IMR-90 (cell line): ENCODE measurements at regions not wholly inside any gene's neighbourhood (a gene's known extent, or its start where the extent isn't known, plus 50 kb on each side); places are given as distances from the start of the nearest gene placed in this dataset.

Experiments used
- ATAC-seq: fragments of 200-7000 bp; cut with Tn5 transposase; 2 replicates; pipeline ENCODE4 v1.9.1; 2020; ENCODE audit warnings: low read depth, mild to moderate bottlenecking, moderate library complexity
- BruUV-seq: library from RNA; stranded (reverse); fragments of 400-500 nt; replicated peaks from 2 replicates; lab custom pipeline; 2021; lab: Mats Ljungman, UMichigan
- CTCF ChIA-PET: fragments of 300-600 bp; formaldehyde crosslinking; extraction: SDS; loops from one replicate; lab custom pipeline; 2021; ENCODE audit warnings: antibody characterized with exemption; lab: Yijun Ruan, JAX
- POLR2A ChIA-PET: fragments of 300-600 bp; sonication (Branson Sonifier 250); formaldehyde crosslinking; loops from one replicate; lab custom pipeline; 2022; ENCODE audit warnings: antibody characterized with exemption; ENCODE audit not compliant: unreplicated experiment; lab: Charles Lee
- DNase-seq: peaks from one replicate; pipeline ENCODE4 v3.0.0; 2013
- H2AFZ ChIP-seq: replicated peaks from 2 replicates; pipeline ENCODE3; 2013; ENCODE audit warnings: low read length, mild to moderate bottlenecking; ENCODE audit not compliant: poor library complexity
- H2AK5ac ChIP-seq: 2 replicates; pipeline ENCODE4 v1.6.1; 2013; ENCODE audit warnings: low read depth, low read length, inconsistent platforms
- H2AK9ac ChIP-seq: replicated peaks from 2 replicates; pipeline ENCODE3; 2013; ENCODE audit warnings: mild to moderate bottlenecking, low read depth, low read length, moderate library complexity; ENCODE audit not compliant: poor library complexity
- H2BK120ac ChIP-seq: 2 replicates; pipeline ENCODE4 v1.6.1; 2013; ENCODE audit warnings: low read depth, low read length, inconsistent platforms
- H2BK15ac ChIP-seq: 3 replicates; pipeline ENCODE4 v1.6.1; 2013; ENCODE audit warnings: low read depth, low read length, inconsistent platforms
- H2BK20ac ChIP-seq: 2 replicates; pipeline ENCODE4 v1.6.1; 2013; ENCODE audit warnings: low read depth, mild to moderate bottlenecking, inconsistent platforms, low read length, moderate library complexity
- H2BK5ac ChIP-seq: 2 replicates; pipeline ENCODE4 v1.6.1; 2013; ENCODE audit warnings: mild to moderate bottlenecking, low read depth, low read length, inconsistent platforms; ENCODE audit not compliant: poor library complexity, severe bottlenecking
- H3K14ac ChIP-seq: replicated peaks from 2 replicates; pipeline ENCODE4 v1.6.1; 2013; ENCODE audit warnings: low read depth, low read length, inconsistent platforms
- H3K18ac ChIP-seq: 2 replicates; pipeline ENCODE4 v1.6.1; 2013; ENCODE audit warnings: low read depth, low read length, control low read depth
- H3K23ac ChIP-seq: 2 replicates; pipeline ENCODE4 v1.6.1; 2013; ENCODE audit warnings: low read depth, low read length, inconsistent platforms
- H3K27ac ChIP-seq: 2 replicates; pipeline ENCODE4 v1.5.1; 2013; ENCODE audit warnings: mild to moderate bottlenecking, control low read depth, low read length; ENCODE audit not compliant: insufficient read depth
- H3K27me3 ChIP-seq: 2 replicates; pipeline ENCODE4 v1.6.1; 2013; ENCODE audit warnings: low read length; ENCODE audit not compliant: control insufficient read depth, insufficient read depth
- H3K36me3 ChIP-seq: 2 replicates; pipeline ENCODE4 v1.6.1; 2013; ENCODE audit warnings: low read length, mixed read lengths; ENCODE audit not compliant: control insufficient read depth, insufficient read depth
- H3K4ac ChIP-seq: 2 replicates; pipeline ENCODE4 v1.6.1; 2013; ENCODE audit warnings: low read depth, low read length, inconsistent platforms
- H3K4me1 ChIP-seq: 2 replicates; pipeline ENCODE4 v1.6.1; 2013; ENCODE audit warnings: low read length, mixed read lengths; ENCODE audit not compliant: control insufficient read depth, insufficient read depth
- H3K4me2 ChIP-seq: 2 replicates; pipeline ENCODE4 v1.6.1; 2013; ENCODE audit warnings: low read depth, mild to moderate bottlenecking, control low read depth, low read length, moderate library complexity
- H3K4me3 ChIP-seq: 2 replicates; pipeline ENCODE4 v1.5.1; 2013; ENCODE audit warnings: low read depth, mild to moderate bottlenecking, control low read depth, low read length, moderate library complexity; ENCODE audit not compliant: insufficient read depth
- H3K56ac ChIP-seq: 2 replicates; pipeline ENCODE4 v1.6.1; 2013; ENCODE audit warnings: low read length, inconsistent platforms; ENCODE audit not compliant: insufficient read depth; ENCODE audit errors: extremely low read depth
- H3K79me1 ChIP-seq, 2 experiments: 2 replicates each; pipeline ENCODE4 v1.6.1; 2013; ENCODE audit warnings: low read length in 2 of 2, inconsistent platforms in 1 of 2, low read depth in 1 of 2
- H3K9ac ChIP-seq: 2 replicates; pipeline ENCODE4 v1.6.1; 2013; ENCODE audit warnings: low read depth, low read length, control low read depth
- H3K9me1 ChIP-seq: 2 replicates; pipeline ENCODE4 v1.6.1; 2013; ENCODE audit warnings: low read length, inconsistent platforms; ENCODE audit not compliant: insufficient read depth
- H3K9me3 ChIP-seq: 2 replicates; pipeline ENCODE4 v1.6.1; 2013; ENCODE audit warnings: low read length; ENCODE audit not compliant: control insufficient read depth, insufficient read depth
- H4K20me1 ChIP-seq: 2 replicates; pipeline ENCODE4 v1.6.1; 2013; ENCODE audit warnings: low read length, inconsistent platforms; ENCODE audit not compliant: insufficient read depth
- H4K5ac ChIP-seq: 2 replicates; pipeline ENCODE4 v1.6.1; 2013; ENCODE audit warnings: mild to moderate bottlenecking, low read depth, low read length, control low read depth
- H4K8ac ChIP-seq, 2 experiments: 2 replicates each; pipeline ENCODE4 v1.6.1; 2013; ENCODE audit warnings: low read depth in 2 of 2, low read length in 2 of 2, control low read depth in 1 of 2, inconsistent platforms in 1 of 2
- H4K91ac ChIP-seq: 2 replicates; pipeline ENCODE4 v1.6.1; 2013; ENCODE audit warnings: low read depth, low read length, inconsistent platforms; ENCODE audit not compliant: insufficient read depth
- BHLHE40 ChIP-seq: fragments of 150-350 bp; IDR thresholded peaks from 2 replicates; pipeline ENCODE4 v1.6.1; 2016; ENCODE audit warnings: mild to moderate bottlenecking, low read depth, low read length
- CHD1 ChIP-seq: IDR thresholded peaks from 2 replicates; pipeline ENCODE4 v1.6.1; 2012; ENCODE audit warnings: low read depth, low read length, improper control_type of control experiment
- MXI1 ChIP-seq: IDR thresholded peaks from 2 replicates; pipeline ENCODE4 v1.6.1; 2012; ENCODE audit warnings: low read depth, mild to moderate bottlenecking, low read length, moderate library complexity, borderline replicate concordance
- POLR2A ChIP-seq: IDR thresholded peaks from 2 replicates; pipeline ENCODE4 v1.6.1; 2012; ENCODE audit warnings: mild to moderate bottlenecking, low read depth, low read length
- RAD21 ChIP-seq: IDR thresholded peaks from 2 replicates; pipeline ENCODE4 v1.6.1; 2012; ENCODE audit warnings: low read length, improper control_type of control experiment
- RFX5 ChIP-seq: IDR thresholded peaks from 2 replicates; pipeline ENCODE4 v1.8.0; 2012; ENCODE audit warnings: low read depth, mild to moderate bottlenecking, low read length, moderate library complexity
- SMC3 ChIP-seq: fragments of 150-350 bp; IDR thresholded peaks from 2 replicates; pipeline ENCODE4 v1.6.1; 2016; ENCODE audit warnings: low read depth, mild to moderate bottlenecking, antibody characterized with exemption, low read length, moderate library complexity
- WGBS, 2 experiments: methylation state at CpG; one replicate each; pipeline versions ENCODE4 v1.1.5 to v1.1.7; 2013; ENCODE audit warnings: missing lambda C conversion rate in 2 of 2; ENCODE audit not compliant: insufficient read length in 1 of 2; ENCODE audit errors: extremely low coverage in 2 of 2; 5-methylcytosine and 5-hydroxymethylcytosine counted together
- dilution Hi-C: fragments of 300-500 bp; cut with HindIII; formaldehyde crosslinking; loops from one replicate; pipeline ENCODE4 v1.14.3; 2018; ENCODE audit warnings: low sequenced_read_pairs; ENCODE audit not compliant: unreplicated experiment
- in situ Hi-C: fragments of 300-500 bp; cut with MboI; formaldehyde crosslinking; loops from 3 replicates; pipeline ENCODE4 v1.14.3; 2019; ENCODE audit warnings: low sequenced_read_pairs, inconsistent platforms, mixed read lengths
- intact Hi-C: fragments of 100-400 bp; cut with micrococcal nuclease; formaldehyde crosslinking; loops from 2 replicates; pipeline ENCODE4 v1.10.0; 2022
- TF ChIP-seq, protein P1 (sequence below): fragments of 150-350 bp; IDR thresholded peaks from 2 replicates; pipeline ENCODE4 v1.6.1; 2017; ENCODE audit warnings: mild to moderate bottlenecking, antibody characterized with exemption, low read length, low read depth
- TF ChIP-seq, protein P2 (sequence below): fragments of 150-350 bp; IDR thresholded peaks from 2 replicates; pipeline ENCODE4 v1.6.1; 2016; ENCODE audit warnings: low read depth, mild to moderate bottlenecking, low read length, moderate library complexity, borderline replicate concordance

DNA sequence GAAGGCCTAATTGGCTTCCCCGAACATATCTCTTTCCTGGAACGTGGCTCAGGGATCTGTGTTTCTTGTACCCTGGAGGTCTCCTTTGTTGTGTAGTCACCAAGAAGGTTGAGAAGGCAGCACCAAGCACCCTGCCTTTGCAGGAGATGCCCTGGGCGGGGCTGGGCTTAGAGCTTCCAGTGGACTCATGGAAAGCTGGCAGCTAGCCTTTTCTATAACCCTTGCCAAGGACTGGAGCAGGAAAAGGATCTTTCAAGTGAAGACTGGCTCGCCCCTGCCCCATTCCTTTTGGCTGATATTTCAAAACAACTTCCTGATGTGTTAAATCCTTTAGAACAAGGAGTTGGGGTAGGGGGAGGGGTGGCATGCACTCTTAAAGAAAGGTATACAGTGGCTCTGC lies 58.9 kb upstream of the EPHA6 start:
- H3K27ac ChIP-seq = no peak overlapping the region
- no peak overlapping the region for H2BK15ac ChIP-seq
- no peak overlapping the region for H3K4me2 ChIP-seq
- no peak overlapping the region for H2AK9ac ChIP-seq
- H3K4ac ChIP-seq = no peak overlapping the region
- no peak overlapping the region for H4K91ac ChIP-seq
- H3K79me1 ChIP-seq = no peaks in the 10 kb centered on the region
- H3K4me1 ChIP-seq = no peaks in the 10 kb centered on the region
- no peak overlapping the region for H2BK120ac ChIP-seq
- ChIA-PET POLR2A (no interaction called here), CTCF (no interaction called here)
- DNase-seq (no peak), ATAC-seq (no peak)
- no peak overlapping the region for H3K4me3 ChIP-seq
- no peak overlapping the region for H2BK5ac ChIP-seq
- no peak overlapping the region for H4K5ac ChIP-seq
- in situ Hi-C loops (no loop called here), intact Hi-C loops (no loop called here), dilution Hi-C loops (no loop called here)
- H3K14ac ChIP-seq = no peak overlapping the region
- no TSS peak for BruUV-seq
- H3K9me1 ChIP-seq = no peaks in the 10 kb centered on the region
- H2BK20ac ChIP-seq = no peak overlapping the region
- H4K20me1 ChIP-seq = no peaks in the 10 kb centered on the region
- H3K18ac ChIP-seq = no peak overlapping the region
- peaks cover 16% of the 10 kb centered on the region for H3K9me3 ChIP-seq
- TF ChIP-seq, protein P1, sequence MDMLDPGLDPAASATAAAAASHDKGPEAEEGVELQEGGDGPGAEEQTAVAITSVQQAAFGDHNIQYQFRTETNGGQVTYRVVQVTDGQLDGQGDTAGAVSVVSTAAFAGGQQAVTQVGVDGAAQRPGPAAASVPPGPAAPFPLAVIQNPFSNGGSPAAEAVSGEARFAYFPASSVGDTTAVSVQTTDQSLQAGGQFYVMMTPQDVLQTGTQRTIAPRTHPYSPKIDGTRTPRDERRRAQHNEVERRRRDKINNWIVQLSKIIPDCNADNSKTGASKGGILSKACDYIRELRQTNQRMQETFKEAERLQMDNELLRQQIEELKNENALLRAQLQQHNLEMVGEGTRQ = no peak
- no peak for TF ChIP-seq BHLHE40
- TF ChIP-seq, protein P2, sequence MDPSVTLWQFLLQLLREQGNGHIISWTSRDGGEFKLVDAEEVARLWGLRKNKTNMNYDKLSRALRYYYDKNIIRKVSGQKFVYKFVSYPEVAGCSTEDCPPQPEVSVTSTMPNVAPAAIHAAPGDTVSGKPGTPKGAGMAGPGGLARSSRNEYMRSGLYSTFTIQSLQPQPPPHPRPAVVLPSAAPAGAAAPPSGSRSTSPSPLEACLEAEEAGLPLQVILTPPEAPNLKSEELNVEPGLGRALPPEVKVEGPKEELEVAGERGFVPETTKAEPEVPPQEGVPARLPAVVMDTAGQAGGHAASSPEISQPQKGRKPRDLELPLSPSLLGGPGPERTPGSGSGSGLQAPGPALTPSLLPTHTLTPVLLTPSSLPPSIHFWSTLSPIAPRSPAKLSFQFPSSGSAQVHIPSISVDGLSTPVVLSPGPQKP = no peak
- no peak for TF ChIP-seq RAD21
- TF ChIP-seq SMC3 = no peak
- no peak for TF ChIP-seq MXI1
- no peak for TF ChIP-seq CHD1
- no peak for TF ChIP-seq RFX5
- TF ChIP-seq POLR2A = no peak
- H3K56ac ChIP-seq = no peak overlapping the region
- H3K23ac ChIP-seq = no peak overlapping the region
- H3K27me3 ChIP-seq = no peaks in the 10 kb centered on the region
- no peaks in the 10 kb centered on the region for H3K36me3 ChIP-seq
- no CpG with 5 or more reads among the region's 4 CpGs for WGBS, 2 experiments
- H4K8ac ChIP-seq = no peak overlapping the region
- no peak overlapping the region for H2AK5ac ChIP-seq
- no peak overlapping the region for H2AFZ ChIP-seq
- H3K9ac ChIP-seq = no peak overlapping the region
